K562 (cell line): ENCODE measurements at regions not wholly inside any gene's neighbourhood (a gene's known extent, or its start where the extent isn't known, plus 50 kb on each side); places are given as distances from the start of the nearest gene placed in this dataset.
A peak's percentile ranks its signal among the peaks of the same experiment; 100 is the strongest.

Experiments
- ATAC-seq: fragments of 200-7000 bp; cut with Tn5 transposase; 3 replicates; pipeline ENCODE4 v1.9.1; 2020; ENCODE audit warnings: moderate library complexity
- BruUV-seq: library from RNA; stranded (reverse); fragments of 400-500 nt; replicated peaks from 2 replicates; lab custom pipeline; 2021; lab: Mats Ljungman, UMichigan
- CTCF ChIA-PET: fragments of 300-600 bp; formaldehyde crosslinking; extraction: SDS; loops from one replicate; lab custom pipeline; 2021; ENCODE audit warnings: low intra/inter-chr PET ratio; lab: Yijun Ruan, JAX
- POLR2A ChIA-PET: fragments of 300-600, 350-650 bp; sonication (Branson Sonifier 250); formaldehyde crosslinking; extraction: SDS; loops from one replicate; lab custom pipeline; 2021; ENCODE audit warnings: antibody characterized with exemption, inconsistent platforms; lab: Yijun Ruan, JAX
- DNase-seq, 4 experiments: peaks; one replicate each; pipeline versions ENCODE4 v3.0.0 to v3.0.0-alpha.2; 2011 to 2018; ENCODE audit warnings: low spot score in 3 of 4, mixed read lengths in 3 of 4; ENCODE audit errors: extremely low read depth in 1 of 4
- FAIRE-seq: peaks from 2 replicates; lab custom pipeline; 2011; peaks lifted over from hg19 to GRCh38; lab: Jason Lieb, UNC
- H2AFZ ChIP-seq: 2 replicates; pipeline ENCODE4 v1.6.0; 2011; ENCODE audit warnings: low read depth, low read length, control low read depth, inconsistent platforms
- H3K27ac ChIP-seq: fragments of 200-600 bp; 3 replicates; pipeline ENCODE4 v1.8.0; 2011; ENCODE audit warnings: low read depth, mild to moderate bottlenecking, control low read depth, inconsistent platforms, low read length, moderate library complexity, mixed read lengths; ENCODE audit errors: extremely low read depth
- H3K27me3 ChIP-seq, 2 experiments: fragments of 300-600 bp in 1 of 2; 2 replicates in 1 of 2; 3 replicates in 1 of 2; pipeline versions ENCODE4 v1.6.0 to v1.8.0; 2011; ENCODE audit warnings: inconsistent platforms in 2 of 2, low read length in 2 of 2, mild to moderate bottlenecking in 1 of 2, mixed read lengths in 1 of 2, moderate library complexity in 1 of 2; ENCODE audit not compliant: control insufficient read depth in 2 of 2, insufficient read depth in 2 of 2
- H3K36me3 ChIP-seq: fragments of 300-600 bp; 3 replicates; pipeline ENCODE4 v1.8.0; 2011; ENCODE audit warnings: mild to moderate bottlenecking, low read length, inconsistent platforms; ENCODE audit not compliant: control insufficient read depth, insufficient read depth
- H3K4me1 ChIP-seq, 2 experiments: fragments of 200-600 bp in 1 of 2; replicated peaks in 1 of 2; 2 replicates in 1 of 2; 3 replicates in 1 of 2; pipeline versions ENCODE4 v1.5.1 to v1.8.0; 2011; ENCODE audit warnings: inconsistent platforms in 2 of 2, low read length in 2 of 2, mild to moderate bottlenecking in 1 of 2, mixed read lengths in 1 of 2, moderate library complexity in 1 of 2; ENCODE audit not compliant: control insufficient read depth in 2 of 2, insufficient read depth in 2 of 2
- H3K4me2 ChIP-seq: 2 replicates; pipeline ENCODE4 v1.6.1; 2011; ENCODE audit warnings: low read length, control low read depth, inconsistent platforms, mixed read lengths; ENCODE audit not compliant: insufficient read depth
- H3K4me3 ChIP-seq: fragments of 200-600 bp; sonication (generic), shearing (Covaris generic); 2 replicates; pipeline ENCODE4 v1.5.1; 2016; ENCODE audit warnings: control low read depth, inconsistent platforms
- H3K79me2 ChIP-seq: fragments of 200-600 bp; 3 replicates; pipeline ENCODE4 v1.8.0; 2011; ENCODE audit warnings: low read length, inconsistent platforms; ENCODE audit not compliant: control insufficient read depth, insufficient read depth
- H3K9ac ChIP-seq, 2 experiments: 2 replicates each; pipeline versions ENCODE4 v1.6.0 to v1.6.1; 2011; ENCODE audit warnings: low read depth in 2 of 2, low read length in 2 of 2, control low read depth in 1 of 2, inconsistent platforms in 1 of 2, mild to moderate bottlenecking in 1 of 2, mixed read lengths in 1 of 2; ENCODE audit not compliant: insufficient read depth in 1 of 2
- H3K9me1 ChIP-seq: one replicate; pipeline ENCODE4 v1.6.0; 2011; ENCODE audit warnings: inconsistent platforms, mild to moderate bottlenecking, low read length, moderate library complexity; ENCODE audit not compliant: control insufficient read depth, insufficient read depth
- H3K9me3 ChIP-seq: replicated peaks from 2 replicates; pipeline ENCODE4 v1.5.1; 2011; ENCODE audit warnings: low read depth, low read length, inconsistent platforms; ENCODE audit not compliant: control insufficient read depth, insufficient read depth
- H4K20me1 ChIP-seq: replicated peaks from 2 replicates; pipeline ENCODE4 v1.6.1; 2011; ENCODE audit warnings: low read length, inconsistent platforms, mixed read lengths; ENCODE audit not compliant: control insufficient read depth, insufficient read depth
- ATF7 ChIP-seq: fragments of 450-650 bp; IDR thresholded peaks from 2 replicates; pipeline ENCODE4 v1.7.1; 2014; ENCODE audit warnings: mild to moderate bottlenecking, moderate library complexity
- CHCHD3 ChIP-seq: fragments of 250-450 bp; sonication (Bioruptor Pico); IDR thresholded peaks from 2 replicates; pipeline ENCODE4 v2.1.2; 2022; ENCODE audit warnings: mild to moderate bottlenecking
- ILF3 ChIP-seq: fragments of 450-650 bp; IDR thresholded peaks from 2 replicates; pipeline ENCODE4 v1.6.1; 2018; ENCODE audit warnings: antibody characterized with exemption, mild to moderate bottlenecking, moderate library complexity, borderline replicate concordance
- TCF7L2 ChIP-seq: fragments of 150-350 bp; IDR thresholded peaks from 2 replicates; pipeline ENCODE4 v1.6.1; 2016; ENCODE audit warnings: low read depth, mild to moderate bottlenecking, low read length, moderate library complexity
- WGBS: fragments of 100-300 bp; shearing (Covaris generic); methylation state at CpG from one replicate; pipeline ENCODE4 v1.1.6; 2016; ENCODE audit warnings: low coverage, mixed read lengths; ENCODE audit not compliant: insufficient coverage; ENCODE audit errors: missing lambda C conversion rate; 5-methylcytosine and 5-hydroxymethylcytosine counted together
- in situ Hi-C: fragments of 300-500 bp; cut with MboI; formaldehyde crosslinking; loops from 4 replicates; pipeline ENCODE4 v1.15.0; 2018; ENCODE audit warnings: inconsistent platforms, mixed read lengths
- intact Hi-C: fragments of 100-400 bp; cut with micrococcal nuclease; formaldehyde crosslinking; loops from 2 replicates; pipeline ENCODE4 v1.14.2; 2022
- TF ChIP-seq, protein P1 (sequence below): fragments of 250-450 bp; sonication (Bioruptor Pico); IDR thresholded peaks from 2 replicates; pipeline ENCODE4 v1.8.0; 2021; ENCODE audit warnings: moderate library complexity, mild to moderate bottlenecking, inconsistent platforms
- TF ChIP-seq, protein P2 (sequence below), 2 experiments: fragments of 450-650 bp in 1 of 2; sonication (generic) in 1 of 2; formaldehyde crosslinking in 1 of 2; IDR thresholded peaks; 2 replicates each; pipeline versions ENCODE4 v1.7.1 to v1.9.0; 2016 to 2022; ENCODE audit warnings: inconsistent platforms in 1 of 2, mild to moderate bottlenecking in 1 of 2, missing genetic modification reagents in 1 of 2
- TF ChIP-seq, protein P3 (sequence below), 2 experiments: fragments of 450-650 bp in 1 of 2; sonication (generic) in 1 of 2; formaldehyde crosslinking in 1 of 2; IDR thresholded peaks in 1 of 2; conservative IDR thresholded peaks in 1 of 2; 2 replicates each; pipeline versions ENCODE4 v1.6.1 to v1.8.1; 2016 to 2023; ENCODE audit warnings: mild to moderate bottlenecking in 2 of 2, moderate library complexity in 2 of 2, inconsistent platforms in 1 of 2, missing genetic modification reagents in 1 of 2

DNA sequence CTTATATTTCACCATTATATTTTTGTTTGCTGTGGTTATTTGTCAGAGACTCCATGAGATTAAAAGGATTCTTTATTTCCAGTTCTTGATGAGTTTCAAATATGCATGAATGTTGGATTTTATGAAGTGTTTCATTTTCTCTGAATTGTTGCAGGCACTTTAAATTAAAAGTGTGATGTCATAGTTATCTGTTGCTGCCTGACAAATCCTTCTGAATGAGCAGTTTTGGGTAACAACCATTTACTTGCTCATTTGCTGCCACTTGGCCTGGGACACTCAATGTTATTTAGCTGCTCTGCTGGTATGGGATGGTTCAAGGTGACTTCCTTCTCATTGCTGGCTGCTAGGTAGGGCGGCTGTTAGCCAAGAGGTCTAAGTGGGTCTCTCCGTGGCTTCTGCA, 173.5 kb downstream of the LPIN1 start:
- H3K4me1 ChIP-seq, result peaks cover 3 to 29% of the 10 kb centered on the region in 2 experiments
- no peak overlapping the region for H3K4me3 ChIP-seq
- H3K36me3 ChIP-seq, result no peaks in the 10 kb centered on the region
- in situ Hi-C loops (no loop called here), intact Hi-C loops (no loop called here)
- H3K9me1 ChIP-seq, result no peaks in the 10 kb centered on the region
- ChIA-PET POLR2A (no interaction called here), CTCF (no interaction called here)
- H3K27ac ChIP-seq, result no peak overlapping the region
- H3K9me3 ChIP-seq, result no peaks in the 10 kb centered on the region
- H2AFZ ChIP-seq, result peak overlapping the region; percentile 30; the same call in 1 of the 2 replicates
- 70% methylated on average over 2 of the region's 2 CpGs for WGBS
- FAIRE-seq (no peak), DNase-seq (no peak), ATAC-seq (no peak)
- H3K4me2 ChIP-seq, result no peak overlapping the region
- no TSS peak for BruUV-seq
- no peaks in the 10 kb centered on the region for H3K79me2 ChIP-seq
- H3K9ac ChIP-seq, result no peak overlapping the region
- 0 out of 5 replicates have a peak, but pooled peaks cover 0 to 3% of the 10 kb centered on the region in 2 experiments for H3K27me3 ChIP-seq
- H4K20me1 ChIP-seq, result no peaks in the 10 kb centered on the region
- TF ChIP-seq, protein P1, sequence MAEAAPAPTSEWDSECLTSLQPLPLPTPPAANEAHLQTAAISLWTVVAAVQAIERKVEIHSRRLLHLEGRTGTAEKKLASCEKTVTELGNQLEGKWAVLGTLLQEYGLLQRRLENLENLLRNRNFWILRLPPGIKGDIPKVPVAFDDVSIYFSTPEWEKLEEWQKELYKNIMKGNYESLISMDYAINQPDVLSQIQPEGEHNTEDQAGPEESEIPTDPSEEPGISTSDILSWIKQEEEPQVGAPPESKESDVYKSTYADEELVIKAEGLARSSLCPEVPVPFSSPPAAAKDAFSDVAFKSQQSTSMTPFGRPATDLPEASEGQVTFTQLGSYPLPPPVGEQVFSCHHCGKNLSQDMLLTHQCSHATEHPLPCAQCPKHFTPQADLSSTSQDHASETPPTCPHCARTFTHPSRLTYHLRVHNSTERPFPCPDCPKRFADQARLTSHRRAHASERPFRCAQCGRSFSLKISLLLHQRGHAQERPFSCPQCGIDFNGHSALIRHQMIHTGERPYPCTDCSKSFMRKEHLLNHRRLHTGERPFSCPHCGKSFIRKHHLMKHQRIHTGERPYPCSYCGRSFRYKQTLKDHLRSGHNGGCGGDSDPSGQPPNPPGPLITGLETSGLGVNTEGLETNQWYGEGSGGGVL (CRISPR knock-in tag), result no peak
- TF ChIP-seq CHCHD3 (CRISPR knock-in tag), result no peak
- TF ChIP-seq ATF7, result peak; percentile 52; the same call in 1 of the 2 replicates
- no peak for TF ChIP-seq ILF3
- TF ChIP-seq, protein P2, sequence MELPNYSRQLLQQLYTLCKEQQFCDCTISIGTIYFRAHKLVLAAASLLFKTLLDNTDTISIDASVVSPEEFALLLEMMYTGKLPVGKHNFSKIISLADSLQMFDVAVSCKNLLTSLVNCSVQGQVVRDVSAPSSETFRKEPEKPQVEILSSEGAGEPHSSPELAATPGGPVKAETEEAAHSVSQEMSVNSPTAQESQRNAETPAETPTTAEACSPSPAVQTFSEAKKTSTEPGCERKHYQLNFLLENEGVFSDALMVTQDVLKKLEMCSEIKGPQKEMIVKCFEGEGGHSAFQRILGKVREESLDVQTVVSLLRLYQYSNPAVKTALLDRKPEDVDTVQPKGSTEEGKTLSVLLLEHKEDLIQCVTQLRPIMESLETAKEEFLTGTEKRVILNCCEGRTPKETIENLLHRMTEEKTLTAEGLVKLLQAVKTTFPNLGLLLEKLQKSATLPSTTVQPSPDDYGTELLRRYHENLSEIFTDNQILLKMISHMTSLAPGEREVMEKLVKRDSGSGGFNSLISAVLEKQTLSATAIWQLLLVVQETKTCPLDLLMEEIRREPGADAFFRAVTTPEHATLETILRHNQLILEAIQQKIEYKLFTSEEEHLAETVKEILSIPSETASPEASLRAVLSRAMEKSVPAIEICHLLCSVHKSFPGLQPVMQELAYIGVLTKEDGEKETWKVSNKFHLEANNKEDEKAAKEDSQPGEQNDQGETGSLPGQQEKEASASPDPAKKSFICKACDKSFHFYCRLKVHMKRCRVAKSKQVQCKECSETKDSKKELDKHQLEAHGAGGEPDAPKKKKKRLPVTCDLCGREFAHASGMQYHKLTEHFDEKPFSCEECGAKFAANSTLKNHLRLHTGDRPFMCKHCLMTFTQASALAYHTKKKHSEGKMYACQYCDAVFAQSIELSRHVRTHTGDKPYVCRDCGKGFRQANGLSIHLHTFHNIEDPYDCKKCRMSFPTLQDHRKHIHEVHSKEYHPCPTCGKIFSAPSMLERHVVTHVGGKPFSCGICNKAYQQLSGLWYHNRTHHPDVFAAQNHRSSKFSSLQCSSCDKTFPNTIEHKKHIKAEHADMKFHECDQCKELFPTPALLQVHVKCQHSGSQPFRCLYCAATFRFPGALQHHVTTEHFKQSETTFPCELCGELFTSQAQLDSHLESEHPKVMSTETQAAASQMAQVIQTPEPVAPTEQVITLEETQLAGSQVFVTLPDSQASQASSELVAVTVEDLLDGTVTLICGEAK (IDR thresholded peaks at IDR 0.05), result no peak
- TF ChIP-seq, protein P2 (CRISPR knock-in tag; IDR thresholded peaks at IDR 0.05), result no peak
- TF ChIP-seq TCF7L2, result no peak
- TF ChIP-seq, protein P3, sequence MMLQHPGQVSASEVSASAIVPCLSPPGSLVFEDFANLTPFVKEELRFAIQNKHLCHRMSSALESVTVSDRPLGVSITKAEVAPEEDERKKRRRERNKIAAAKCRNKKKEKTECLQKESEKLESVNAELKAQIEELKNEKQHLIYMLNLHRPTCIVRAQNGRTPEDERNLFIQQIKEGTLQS (IDR thresholded peaks at IDR 0.05), result peak; percentile 37; the same call in 1 of the 2 replicates
- TF ChIP-seq, protein P3 (CRISPR knock-in tag; conservative IDR thresholded peaks at IDR 0.05), result no peak
